HUDEP-2 (cell line): ENCODE measurements at regions not wholly inside any gene's neighbourhood (a gene's known extent, or its start where the extent isn't known, plus 50 kb on each side); places are given as distances from the start of the nearest gene placed in this dataset.
"Not testable (repeated sequence)": the region's sequence is repeated elsewhere in the genome, so short reads cannot be mapped to it uniquely, and the experiment has no call there.

Experiments used
- DNase-seq, 76 experiments: peaks; one replicate each; lab custom pipeline; 2025; ENCODE audit not compliant: unreplicated experiment in 76 of 76; lab: John Stamatoyannopoulos, UW

- no peak for DNase-seq
Measured at GRCh38 chr2:190150413-190150812, 87.9 kb upstream of the MSTN start.

- DNase-seq: no peak
Measured at GRCh38 chr2:190149908-190150307, 87.4 kb upstream of the MSTN start.

GRCh38 chr2:190149200-190149599, 86.7 kb upstream of the MSTN start:
- no peak for DNase-seq

GRCh38 chr2:190146109-190146508, 83.6 kb upstream of the MSTN start:
- not testable (repeated sequence) for DNase-seq

- DNase-seq: not testable (repeated sequence)
Measured at GRCh38 chr2:190140474-190140873, 77.9 kb upstream of the MSTN start.

GRCh38 chr2:190139371-190139770, 76.8 kb upstream of the MSTN start:
- no peak for DNase-seq

- no peak for DNase-seq
Measured at GRCh38 chr2:190138032-190138431, 75.5 kb upstream of the MSTN start.

- no peak for DNase-seq
Measured at GRCh38 chr2:190137561-190137960, 75.0 kb upstream of the MSTN start.

- no peak for DNase-seq
Measured at GRCh38 chr2:190136825-190137224, 74.3 kb upstream of the MSTN start.

GRCh38 chr2:190136259-190136658, 73.7 kb upstream of the MSTN start:
- DNase-seq: no peak

GRCh38 chr2:190129421-190130199, 67.1 kb upstream of the MSTN start:
- no peak for DNase-seq

GRCh38 chr2:190127651-190128050, 65.1 kb upstream of the MSTN start:
- DNase-seq: no peak

GRCh38 chr2:190126798-190127197, 64.3 kb upstream of the MSTN start:
- DNase-seq: no peak

- no peak for DNase-seq
Measured at GRCh38 chr2:190123956-190124355, 61.4 kb upstream of the MSTN start.

GRCh38 chr2:190121971-190122370, 59.4 kb upstream of the MSTN start:
- peak in 14 of 76 experiments; percentile 1 to 31 (median 10) for DNase-seq

GRCh38 chr2:190121305-190121704, 58.8 kb upstream of the MSTN start:
- DNase-seq: no peak

- DNase-seq: no peak
Measured at GRCh38 chr2:190119923-190120590, 57.5 kb upstream of the MSTN start.

GRCh38 chr2:190119257-190119656, 56.7 kb upstream of the MSTN start:
- peak in 41 of 76 experiments; percentile 2 to 72 (median 27) for DNase-seq

GRCh38 chr2:190117305-190117704, 54.8 kb upstream of the MSTN start:
- no peak for DNase-seq

- no peak for DNase-seq
Measured at GRCh38 chr2:190113000-190113399, 50.5 kb upstream of the MSTN start.
